Body of pancreas (tissue), 4 donors: ENCODE measurements at regions not wholly inside any gene's neighbourhood (a gene's known extent, or its start where the extent isn't known, plus 50 kb on each side); places are given as distances from the start of the nearest gene placed in this dataset.

Experiments
- ATAC-seq: fragments of 150-250 bp; one replicate; pipeline ENCODE4 v1.9.1; 2016
- DNase-seq, 4 donors: peaks; one replicate each; pipeline ENCODE4 v3.0.0-alpha.2; 2019
- H3K27ac ChIP-seq, 4 donors: fragments of 200-600 bp; sonication (generic); 1 replicate in 3 of 4; 2 replicates in 1 of 4; pipeline versions ENCODE4 v1.5.1 to v1.6.1; 2016 to 2019; ENCODE audit warnings: mild to moderate bottlenecking in 1 of 4, mixed read lengths in 1 of 4, moderate library complexity in 1 of 4
- H3K27me3 ChIP-seq, 2 donors: fragments of 200-600 bp; sonication (generic); one replicate each; pipeline ENCODE4 v1.6.0; 2016; ENCODE audit warnings: mild to moderate bottlenecking in 1 of 2
- H3K36me3 ChIP-seq, 2 donors: fragments of 200-600 bp; sonication (generic); replicated peaks in 1 of 2; 2 replicates each; pipeline ENCODE4 v1.5.1; 2016; ENCODE audit warnings: low read depth in 2 of 2; ENCODE audit not compliant: insufficient read depth in 1 of 2
- H3K4me1 ChIP-seq: fragments of 200-600 bp; sonication (generic); one replicate; pipeline ENCODE4 v1.6.0; 2016
- H3K4me3 ChIP-seq, 2 donors: fragments of 200-600 bp; sonication (generic); 1 replicate in 1 of 2; 2 replicates in 1 of 2; pipeline ENCODE4 v1.5.1; 2016 to 2019
- H3K9me3 ChIP-seq, 3 donors: fragments of 200-600 bp; sonication (generic); 1 replicate in 2 of 3; 2 replicates in 1 of 3; pipeline ENCODE4 v1.5.1; 2016
- POLR2A ChIP-seq, 3 donors: fragments of 450-650 bp; IDR thresholded peaks; one replicate each; pipeline ENCODE4 v1.6.1; 2016; ENCODE audit warnings: antibody characterized with exemption in 3 of 3, mild to moderate bottlenecking in 2 of 3
- WGBS, 2 donors: methylation state at CpG; one replicate each; pipeline ENCODE4 v1.1.5; 2017; 5-methylcytosine and 5-hydroxymethylcytosine counted together
- intact Hi-C: fragments of 100-400 bp; cut with DNase I; formaldehyde crosslinking; loops from one replicate; pipeline ENCODE4 v1.15.1; 2023
- TF ChIP-seq, protein P1 (sequence below), 7 experiments: fragments of 450-650 bp in 4 of 7; fragments of 200-600 bp in 3 of 7; sonication (generic) in 3 of 7; IDR thresholded peaks; one replicate each; pipeline ENCODE4 v1.5.1; 2016 to 2019; ENCODE audit warnings: antibody characterized with exemption in 7 of 7

DNA sequence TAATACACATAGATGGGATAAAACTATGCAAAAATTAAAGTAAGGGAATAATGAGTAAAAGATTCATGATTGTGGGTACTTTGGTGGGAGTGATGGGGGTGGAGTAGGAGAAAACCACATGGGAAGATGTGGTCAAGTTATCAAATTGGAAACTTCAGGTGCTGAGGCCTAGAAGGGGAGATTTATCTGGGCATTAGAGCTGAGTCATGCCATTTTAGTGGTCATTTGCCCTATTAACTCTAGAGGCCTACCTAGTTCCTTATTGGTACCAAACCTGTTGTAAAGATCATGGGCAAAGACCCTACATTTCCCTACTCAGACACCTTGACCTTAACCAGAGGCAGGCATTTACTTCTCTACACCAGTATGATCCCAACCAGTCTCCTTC lies 125.9 kb upstream of the BCL6 start:
- Histone ChIP-seq H3K36me3 (no peaks in the 10 kb centered on the region), H3K4me3 (no peak overlapping the region), H3K27me3 (no peaks in the 10 kb centered on the region), H3K4me1 (no peaks in the 10 kb centered on the region), H3K9me3 (no peaks in the 10 kb centered on the region), H3K27ac (no peak overlapping the region)
- ATAC-seq (no peak), DNase-seq (no peak)
- TF ChIP-seq, protein P1, sequence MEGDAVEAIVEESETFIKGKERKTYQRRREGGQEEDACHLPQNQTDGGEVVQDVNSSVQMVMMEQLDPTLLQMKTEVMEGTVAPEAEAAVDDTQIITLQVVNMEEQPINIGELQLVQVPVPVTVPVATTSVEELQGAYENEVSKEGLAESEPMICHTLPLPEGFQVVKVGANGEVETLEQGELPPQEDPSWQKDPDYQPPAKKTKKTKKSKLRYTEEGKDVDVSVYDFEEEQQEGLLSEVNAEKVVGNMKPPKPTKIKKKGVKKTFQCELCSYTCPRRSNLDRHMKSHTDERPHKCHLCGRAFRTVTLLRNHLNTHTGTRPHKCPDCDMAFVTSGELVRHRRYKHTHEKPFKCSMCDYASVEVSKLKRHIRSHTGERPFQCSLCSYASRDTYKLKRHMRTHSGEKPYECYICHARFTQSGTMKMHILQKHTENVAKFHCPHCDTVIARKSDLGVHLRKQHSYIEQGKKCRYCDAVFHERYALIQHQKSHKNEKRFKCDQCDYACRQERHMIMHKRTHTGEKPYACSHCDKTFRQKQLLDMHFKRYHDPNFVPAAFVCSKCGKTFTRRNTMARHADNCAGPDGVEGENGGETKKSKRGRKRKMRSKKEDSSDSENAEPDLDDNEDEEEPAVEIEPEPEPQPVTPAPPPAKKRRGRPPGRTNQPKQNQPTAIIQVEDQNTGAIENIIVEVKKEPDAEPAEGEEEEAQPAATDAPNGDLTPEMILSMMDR (IDR thresholded peaks at IDR 0.05), result no peak
- no peak for TF ChIP-seq POLR2A (IDR thresholded peaks at IDR 0.05)
- intact Hi-C loops, result no loop called here

DNA sequence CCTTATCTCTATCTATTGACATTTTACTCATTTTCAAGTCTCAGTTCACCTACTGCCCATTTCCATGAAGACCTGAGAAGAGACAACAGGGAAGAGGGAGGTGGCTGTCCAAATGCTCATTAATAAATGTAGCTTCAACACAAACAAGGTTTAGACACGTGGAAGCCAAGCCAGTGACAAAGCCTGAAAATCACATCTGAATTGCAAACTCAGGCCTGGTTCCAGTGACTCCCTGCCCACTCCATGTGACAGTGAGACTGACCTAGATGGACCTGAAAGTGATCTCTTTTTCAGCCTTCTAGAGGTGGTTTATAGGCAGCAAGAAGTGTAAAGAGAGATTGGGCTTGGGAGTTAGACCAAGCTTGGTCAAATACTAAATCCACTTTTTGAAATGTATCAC lies 126.6 kb upstream of the BCL6 start:
- no peaks in the 10 kb centered on the region for H3K4me1 ChIP-seq
- DNase-seq (no peak), ATAC-seq (no peak)
- no peaks in the 10 kb centered on the region for H3K36me3 ChIP-seq
- H3K27me3 ChIP-seq, result no peaks in the 10 kb centered on the region
- no peak overlapping the region for H3K27ac ChIP-seq
- TF ChIP-seq POLR2A (IDR thresholded peaks at IDR 0.05), result no peak
- TF ChIP-seq, protein P1 (IDR thresholded peaks at IDR 0.05), result no peak
- 73 to 88% methylated on average over 1 of the region's 1 CpG for WGBS, 2 donors
- no peak overlapping the region for H3K4me3 ChIP-seq
- intact Hi-C loops, result no loop called here
- no peaks in the 10 kb centered on the region for H3K9me3 ChIP-seq

DNA sequence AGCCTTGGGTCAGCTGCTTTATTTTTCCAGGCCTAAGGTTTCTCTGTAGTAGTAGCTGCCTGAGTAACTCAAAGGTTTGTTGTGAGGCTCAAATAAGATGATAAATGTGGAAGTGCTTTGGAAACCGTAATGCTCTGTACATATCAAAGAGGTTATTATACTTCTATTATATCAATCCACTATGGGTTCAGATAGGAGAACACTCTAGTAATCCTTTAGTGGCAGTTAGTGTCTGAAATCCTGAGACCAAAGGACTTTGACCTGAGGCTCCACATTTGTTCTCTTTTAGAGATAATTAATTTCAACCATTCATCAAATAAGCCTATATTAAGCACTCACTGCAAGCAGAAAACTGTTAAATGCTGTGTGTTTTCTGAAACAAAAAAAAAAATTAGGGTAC lies 128.6 kb upstream of the BCL6 start:
- intact Hi-C loops, result no loop called here
- WGBS, 2 donors, result 79 to 83% methylated on average over 1 of the region's 1 CpG
- no peaks in the 10 kb centered on the region for H3K36me3 ChIP-seq
- TF ChIP-seq POLR2A (IDR thresholded peaks at IDR 0.05), result no peak
- TF ChIP-seq, protein P1 (IDR thresholded peaks at IDR 0.05), result no peak
- ATAC-seq (no peak), DNase-seq (no peak)
- no peaks in the 10 kb centered on the region for H3K4me1 ChIP-seq
- H3K4me3 ChIP-seq, result no peak overlapping the region
- no peaks in the 10 kb centered on the region for H3K9me3 ChIP-seq
- no peaks in the 10 kb centered on the region for H3K27me3 ChIP-seq
- H3K27ac ChIP-seq, result no peak overlapping the region

DNA sequence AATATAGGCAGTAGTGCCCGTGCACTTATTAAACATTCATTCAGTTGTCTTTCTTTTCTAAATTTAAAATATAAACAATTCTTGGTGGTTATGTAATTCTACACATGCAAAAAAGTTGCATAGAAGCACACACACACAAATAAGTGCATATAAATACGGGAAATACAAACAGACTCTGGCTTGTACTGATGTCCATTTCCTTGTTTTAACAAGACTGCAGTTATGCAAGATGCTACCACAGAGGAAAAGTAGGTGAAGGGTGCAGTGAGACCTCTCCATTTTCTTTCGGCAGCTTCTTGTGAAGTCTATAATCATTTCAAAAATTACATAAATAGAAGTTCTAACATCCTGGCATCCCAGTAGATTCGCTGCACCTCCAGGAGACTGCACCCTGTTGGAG lies 130.6 kb upstream of the BCL6 start:
- 83% methylated on average over 4 of the region's 4 CpGs for WGBS, 2 donors
- H3K9me3 ChIP-seq, result no peaks in the 10 kb centered on the region
- H3K36me3 ChIP-seq, result no peaks in the 10 kb centered on the region
- no peaks in the 10 kb centered on the region for H3K27me3 ChIP-seq
- H3K4me3 ChIP-seq, result no peak overlapping the region
- TF ChIP-seq POLR2A (IDR thresholded peaks at IDR 0.05), result no peak
- TF ChIP-seq, protein P1 (IDR thresholded peaks at IDR 0.05), result no peak
- ATAC-seq (no peak), DNase-seq (no peak)
- H3K27ac ChIP-seq, result no peak overlapping the region
- intact Hi-C loops, result no loop called here
- H3K4me1 ChIP-seq, result no peaks in the 10 kb centered on the region

DNA sequence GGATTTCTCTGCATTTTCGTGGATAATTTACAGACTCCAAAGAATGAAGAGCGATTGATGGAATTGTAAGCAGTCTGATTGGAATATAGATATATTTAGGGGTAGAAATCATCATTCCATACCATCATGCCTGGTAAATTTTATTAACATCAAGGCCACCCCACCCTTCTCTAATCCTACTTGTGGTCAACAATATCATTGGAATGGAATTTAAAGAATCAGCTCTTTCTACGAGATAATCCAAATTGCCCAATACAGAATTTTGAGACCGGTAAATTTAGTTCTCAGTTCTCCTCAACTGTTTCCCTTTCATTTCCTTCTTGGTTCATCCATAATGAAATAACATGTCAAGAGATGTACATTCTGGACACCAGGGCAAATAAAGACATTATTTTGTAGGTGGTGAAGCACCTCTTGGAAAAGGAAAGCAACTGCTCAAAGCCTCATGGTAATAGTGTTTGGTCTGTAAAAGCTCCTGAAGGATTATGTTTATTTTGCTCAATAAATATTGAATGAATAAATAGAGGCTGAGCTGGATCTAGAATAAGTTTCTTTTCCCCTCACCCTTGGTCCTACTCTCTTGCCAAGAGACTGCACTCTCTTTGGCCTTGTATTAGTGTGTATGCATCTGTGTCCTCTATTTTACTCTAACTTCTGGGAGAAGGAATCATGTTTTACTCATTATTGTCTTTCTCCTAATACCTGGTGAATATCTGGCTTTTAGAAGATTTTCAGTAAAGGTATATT lies 133.7 kb upstream of the BCL6 start:
- ATAC-seq (no peak), DNase-seq (no peak)
- Histone ChIP-seq H3K27ac (no peak overlapping the region), H3K36me3 (no peaks in the 10 kb centered on the region), H3K27me3 (no peaks in the 10 kb centered on the region), H3K9me3 (no peaks in the 10 kb centered on the region), H3K4me1 (no peaks in the 10 kb centered on the region), H3K4me3 (no peak overlapping the region)
- TF ChIP-seq, protein P1 (IDR thresholded peaks at IDR 0.05), result no peak
- no peak for TF ChIP-seq POLR2A (IDR thresholded peaks at IDR 0.05)
- intact Hi-C loops, result no loop called here
- 64 to 74% methylated on average over 4 of the region's 4 CpGs for WGBS, 2 donors
